ENCODE measurements at regions not wholly inside any gene's neighbourhood (a gene's known extent, or its start where the extent isn't known, plus 50 kb on each side); places are given as distances from the start of the nearest gene placed in this dataset.

- H3K27me3 Mint-ChIP-seq (ENCODE audit: low read depth) = peaks cover 10% of the 10 kb centered on the region
- H3K9me3 Mint-ChIP-seq = no peaks in the 10 kb centered on the region
- ATAC-seq (no peak), DNase-seq (no peak)
- no peaks in the 10 kb centered on the region for H3K4me1 Mint-ChIP-seq (ENCODE audit: low read depth)
- no peak overlapping the region for H3K4me3 Mint-ChIP-seq
- H3K36me3 Mint-ChIP-seq (ENCODE audit: insufficient read depth) = no peaks in the 10 kb centered on the region
Measured at GRCh38 chr2:240350006-240350355, 85.5 kb upstream of the GPC1 start.

DNA sequence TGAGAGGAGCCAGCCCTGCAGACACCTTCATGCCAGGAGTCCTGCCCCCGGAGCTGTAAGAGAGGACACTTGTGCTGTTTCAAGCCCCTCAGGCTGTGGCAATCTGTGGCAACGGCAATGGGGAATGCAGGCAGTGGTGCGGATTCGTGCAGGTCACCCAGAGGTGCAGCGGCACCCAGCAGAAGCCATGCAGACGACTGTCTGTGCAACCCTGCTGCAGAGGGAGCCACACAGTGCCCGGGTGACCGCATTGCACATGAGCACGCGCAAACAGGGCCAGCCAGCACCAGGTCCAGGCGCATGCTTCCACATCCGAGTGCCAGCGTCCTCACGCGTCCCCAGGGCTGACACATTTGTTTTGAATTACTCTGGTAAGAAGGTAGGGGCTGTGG, 84.8 kb upstream of the GPC1 start:
- no peaks in the 10 kb centered on the region for H3K4me1 Mint-ChIP-seq (ENCODE audit: low read depth)
- H3K9me3 Mint-ChIP-seq = no peaks in the 10 kb centered on the region
- H3K4me3 Mint-ChIP-seq = no peak overlapping the region
- ATAC-seq = no peak
- H3K36me3 Mint-ChIP-seq (ENCODE audit: insufficient read depth) = no peaks in the 10 kb centered on the region
- peaks cover 10% of the 10 kb centered on the region for H3K27me3 Mint-ChIP-seq (ENCODE audit: low read depth)
- no peak for DNase-seq

GRCh38 chr2:240351088-240351741, 84.2 kb upstream of the GPC1 start:
- DNase-seq (no peak), ATAC-seq (no peak)
- peaks cover 10% of the 10 kb centered on the region for H3K27me3 Mint-ChIP-seq (ENCODE audit: low read depth)
- H3K4me1 Mint-ChIP-seq (ENCODE audit: low read depth) = no peaks in the 10 kb centered on the region
- H3K36me3 Mint-ChIP-seq (ENCODE audit: insufficient read depth) = no peaks in the 10 kb centered on the region
- H3K9me3 Mint-ChIP-seq = no peaks in the 10 kb centered on the region
- no peak overlapping the region for H3K4me3 Mint-ChIP-seq

GRCh38 chr2:240351826-240352426, 83.5 kb upstream of the GPC1 start:
- ATAC-seq (no peak), DNase-seq (no peak)

DNA sequence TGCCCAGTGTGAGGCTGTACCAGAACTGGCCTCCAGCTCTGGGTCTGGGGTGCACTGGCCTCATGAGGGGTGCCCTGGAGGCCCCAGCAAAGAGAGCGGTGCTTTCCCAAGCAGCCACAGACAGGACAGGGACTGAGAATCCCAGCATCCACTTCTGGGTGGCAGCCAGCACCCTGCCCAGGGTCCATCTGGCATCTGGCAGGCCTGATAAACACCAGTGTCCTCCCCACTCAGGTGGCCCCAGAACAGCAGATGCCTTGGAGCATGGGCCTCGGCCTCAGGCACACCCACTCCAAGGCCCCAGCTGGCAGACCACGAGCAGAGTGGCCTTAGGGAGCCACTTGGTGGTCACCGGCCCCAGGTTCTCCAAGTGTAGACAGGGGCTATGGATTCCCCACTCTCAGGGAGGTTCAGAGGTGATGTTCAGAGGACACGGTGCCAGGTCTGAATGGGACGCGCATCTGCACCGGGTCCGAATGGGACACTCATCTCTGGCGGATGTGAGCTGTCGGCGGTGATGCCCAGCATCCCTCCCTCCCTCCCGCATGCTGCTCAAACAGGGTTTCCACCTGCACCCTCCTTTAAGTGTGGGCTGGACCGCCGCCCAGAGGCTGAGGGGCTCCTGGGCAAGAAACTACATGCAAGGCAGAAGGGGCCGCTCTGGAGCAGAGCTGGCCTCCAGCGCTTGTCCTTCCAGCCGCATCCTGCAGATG, 82.2 kb upstream of the GPC1 start:
- no peak overlapping the region for H3K4me3 Mint-ChIP-seq
- H3K9me3 Mint-ChIP-seq = no peaks in the 10 kb centered on the region
- no peaks in the 10 kb centered on the region for H3K4me1 Mint-ChIP-seq (ENCODE audit: low read depth)
- H3K27me3 Mint-ChIP-seq (ENCODE audit: low read depth) = peaks cover 7% of the 10 kb centered on the region
- ATAC-seq (no peak), DNase-seq (no peak)
- H3K36me3 Mint-ChIP-seq (ENCODE audit: insufficient read depth) = no peaks in the 10 kb centered on the region

More at GRCh38 chr2:240351826-240352426, 83.5 kb upstream of the GPC1 start:
- no peak overlapping the region for H3K4me3 Mint-ChIP-seq
- H3K36me3 Mint-ChIP-seq (ENCODE audit: insufficient read depth) = no peaks in the 10 kb centered on the region
- peaks cover 8% of the 10 kb centered on the region for H3K27me3 Mint-ChIP-seq (ENCODE audit: low read depth)
- no peaks in the 10 kb centered on the region for H3K9me3 Mint-ChIP-seq
- H3K4me1 Mint-ChIP-seq (ENCODE audit: low read depth) = no peaks in the 10 kb centered on the region

DNA sequence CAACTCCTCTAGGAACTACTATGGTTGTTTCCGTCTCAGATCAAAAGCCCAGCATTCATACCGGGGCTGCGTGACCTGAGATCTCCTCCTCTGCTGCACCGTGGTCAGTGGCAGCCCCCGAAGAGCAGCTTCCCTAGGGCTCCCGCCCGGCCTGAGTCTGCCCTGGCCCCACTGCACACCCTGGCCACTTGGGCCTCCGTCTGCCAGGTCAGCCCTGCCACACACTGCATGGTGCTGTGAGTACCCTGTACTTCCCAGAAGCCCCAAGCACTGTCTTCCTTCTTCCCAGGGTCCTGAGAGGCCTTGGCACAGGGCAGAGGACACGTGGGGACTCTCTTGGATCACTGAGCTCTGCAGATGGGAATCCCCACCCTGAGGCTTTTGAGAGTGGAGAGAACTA, 81.5 kb upstream of the GPC1 start:
- H3K4me1 Mint-ChIP-seq (ENCODE audit: low read depth) = no peaks in the 10 kb centered on the region
- H3K36me3 Mint-ChIP-seq (ENCODE audit: insufficient read depth) = no peaks in the 10 kb centered on the region
- ATAC-seq (no peak), DNase-seq (no peak)
- H3K4me3 Mint-ChIP-seq = no peak overlapping the region
- peaks cover 7% of the 10 kb centered on the region for H3K27me3 Mint-ChIP-seq (ENCODE audit: low read depth)
- H3K9me3 Mint-ChIP-seq = no peaks in the 10 kb centered on the region

GRCh38 chr2:240355001-240355891, 80.2 kb upstream of the GPC1 start:
- no peak for DNase-seq
- ATAC-seq = no peak
- no peak overlapping the region for H3K4me3 Mint-ChIP-seq

DNA sequence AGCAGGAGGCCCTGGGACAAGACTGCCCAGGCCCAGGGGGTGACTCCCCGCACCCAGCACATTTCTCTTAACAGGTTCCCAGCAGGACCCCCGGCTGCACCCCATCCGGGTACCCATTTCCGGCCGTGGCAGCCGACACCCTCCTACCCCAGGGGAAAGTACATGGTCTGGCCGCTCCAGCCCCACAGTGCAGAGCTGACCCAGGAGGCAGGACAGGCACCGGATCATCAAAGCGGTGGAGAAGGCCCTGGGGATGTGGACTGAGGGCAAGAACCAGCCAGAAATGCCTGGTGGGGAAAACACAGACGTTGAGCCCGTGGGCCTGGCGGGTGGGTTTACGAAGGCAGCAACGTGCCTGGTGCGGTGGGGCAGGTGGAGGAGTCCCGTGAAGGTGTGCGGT, 79.5 kb upstream of the GPC1 start:
- Mint-ChIP-seq H3K9me3 (peaks cover 6% of the 10 kb centered on the region), H3K4me1 (ENCODE audit: low read depth) (no peaks in the 10 kb centered on the region), H3K4me3 (no peak overlapping the region), H3K27me3 (ENCODE audit: low read depth) (peaks cover 3% of the 10 kb centered on the region), H3K36me3 (ENCODE audit: insufficient read depth) (no peaks in the 10 kb centered on the region)
- no peak for ATAC-seq
- DNase-seq = no peak

More at GRCh38 chr2:240355001-240355891, 80.2 kb upstream of the GPC1 start:
- Mint-ChIP-seq H3K27me3 (ENCODE audit: low read depth) (peaks cover 4% of the 10 kb centered on the region), H3K4me1 (ENCODE audit: low read depth) (no peaks in the 10 kb centered on the region), H3K9me3 (no peaks in the 10 kb centered on the region), H3K36me3 (ENCODE audit: insufficient read depth) (no peaks in the 10 kb centered on the region)

- no peak for DNase-seq
- peaks cover 9% of the 10 kb centered on the region for H3K9me3 Mint-ChIP-seq
- H3K4me3 Mint-ChIP-seq = no peak overlapping the region
- no peaks in the 10 kb centered on the region for H3K27me3 Mint-ChIP-seq (ENCODE audit: low read depth)
- no peak for ATAC-seq
- no peaks in the 10 kb centered on the region for H3K4me1 Mint-ChIP-seq (ENCODE audit: low read depth)
- no peaks in the 10 kb centered on the region for H3K36me3 Mint-ChIP-seq (ENCODE audit: insufficient read depth)
Measured at GRCh38 chr2:240356700-240357640, 78.5 kb upstream of the GPC1 start.

GRCh38 chr2:240357641-240358012, 77.8 kb upstream of the GPC1 start:
- Mint-ChIP-seq H3K9me3 (peaks cover 9% of the 10 kb centered on the region), H3K36me3 (ENCODE audit: insufficient read depth) (no peaks in the 10 kb centered on the region), H3K4me1 (ENCODE audit: low read depth) (no peaks in the 10 kb centered on the region), H3K27me3 (ENCODE audit: low read depth) (no peaks in the 10 kb centered on the region), H3K4me3 (no peak overlapping the region)
- no peak for DNase-seq
- no peak for ATAC-seq

GRCh38 chr2:240358080-240358479, 77.4 kb upstream of the GPC1 start:
- Mint-ChIP-seq H3K4me1 (ENCODE audit: low read depth) (no peaks in the 10 kb centered on the region), H3K36me3 (ENCODE audit: insufficient read depth) (no peaks in the 10 kb centered on the region), H3K4me3 (no peak overlapping the region), H3K27me3 (ENCODE audit: low read depth) (no peaks in the 10 kb centered on the region), H3K9me3 (peaks cover 9% of the 10 kb centered on the region)
- no peak for DNase-seq
- ATAC-seq = no peak

GRCh38 chr2:240358821-240359397, 76.6 kb upstream of the GPC1 start:
- no peak overlapping the region for H3K4me3 Mint-ChIP-seq
- H3K4me1 Mint-ChIP-seq (ENCODE audit: low read depth) = no peaks in the 10 kb centered on the region
- no peak for ATAC-seq
- DNase-seq = peak; percentile 2
- H3K27me3 Mint-ChIP-seq (ENCODE audit: low read depth) = no peaks in the 10 kb centered on the region
- peaks cover 9% of the 10 kb centered on the region for H3K9me3 Mint-ChIP-seq
- H3K36me3 Mint-ChIP-seq (ENCODE audit: insufficient read depth) = no peaks in the 10 kb centered on the region

DNA sequence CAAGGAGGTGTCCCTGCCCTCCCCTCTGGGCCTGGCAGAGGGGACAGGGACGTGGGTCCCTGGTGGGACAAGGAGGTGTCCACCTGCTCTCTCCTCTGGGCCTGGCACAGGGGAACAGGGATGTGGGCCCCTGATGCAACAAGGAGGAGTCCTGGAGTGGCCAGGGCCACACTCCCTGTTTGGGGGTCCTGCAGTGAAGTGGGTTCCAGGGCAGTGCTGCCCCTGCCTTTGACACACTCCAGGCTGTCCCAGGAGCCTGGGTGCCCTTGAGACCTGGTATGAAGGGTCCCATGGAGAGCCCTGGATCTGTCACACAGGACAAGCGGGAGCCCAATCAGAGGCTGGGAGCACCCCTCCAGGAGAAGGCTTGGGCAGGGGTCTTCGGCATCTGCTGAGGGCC, 75.8 kb upstream of the GPC1 start:
- Mint-ChIP-seq H3K4me1 (ENCODE audit: low read depth) (no peaks in the 10 kb centered on the region), H3K9me3 (peaks cover 9% of the 10 kb centered on the region), H3K4me3 (no peak overlapping the region), H3K36me3 (ENCODE audit: insufficient read depth) (no peaks in the 10 kb centered on the region), H3K27me3 (ENCODE audit: low read depth) (no peaks in the 10 kb centered on the region)
- DNase-seq (peak; percentile 1), ATAC-seq (no peak)
